GM23248 (cell line): ENCODE measurements at regions not wholly inside any gene's neighbourhood (a gene's known extent, or its start where the extent isn't known, plus 50 kb on each side); places are given as distances from the start of the nearest gene placed in this dataset.
"Not testable (repeated sequence)": the region's sequence is repeated elsewhere in the genome, so short reads cannot be mapped to it uniquely, and the experiment has no call there.

Source experiments
- DNase-seq: peaks from one replicate; pipeline ENCODE4 v3.0.0-alpha.2; 2015
- H2AFZ ChIP-seq: fragments of 200-600 bp; sonication (generic); 2 replicates; pipeline ENCODE4 v1.6.1; 2016; ENCODE audit warnings: antibody characterized with exemption
- H3F3A ChIP-seq: fragments of 200-600 bp; sonication (generic); 2 replicates; pipeline ENCODE4 v1.6.1; 2016; ENCODE audit warnings: mild to moderate bottlenecking, antibody characterized with exemption, mixed run types; ENCODE audit not compliant: insufficient read depth
- H3K27ac ChIP-seq: fragments of 200-600 bp; sonication (generic); 2 replicates; pipeline ENCODE4 v1.5.1; 2016; ENCODE audit warnings: mild to moderate bottlenecking
- H3K27me3 ChIP-seq: fragments of 200-600 bp; sonication (generic); replicated peaks from 2 replicates; pipeline ENCODE4 v1.6.1; 2016; ENCODE audit warnings: mild to moderate bottlenecking; ENCODE audit not compliant: insufficient read depth
- H3K36me3 ChIP-seq: fragments of 200-600 bp; sonication (generic); 2 replicates; pipeline ENCODE4 v1.6.1; 2016; ENCODE audit warnings: low read depth, mild to moderate bottlenecking
- H3K4me1 ChIP-seq: fragments of 200-600 bp; sonication (generic); 2 replicates; pipeline ENCODE4 v1.6.1; 2016; ENCODE audit warnings: mild to moderate bottlenecking; ENCODE audit not compliant: insufficient read depth
- H3K4me2 ChIP-seq: fragments of 200-600 bp; sonication (generic); one replicate; pipeline ENCODE4 v1.6.1; 2016; ENCODE audit warnings: mild to moderate bottlenecking; ENCODE audit not compliant: unreplicated experiment
- H3K4me3 ChIP-seq: fragments of 200-600 bp; sonication (generic); 2 replicates; pipeline ENCODE4 v1.5.1; 2016; ENCODE audit warnings: mild to moderate bottlenecking
- H3K79me2 ChIP-seq: fragments of 200-600 bp; sonication (generic); 2 replicates; pipeline ENCODE4 v1.6.1; 2016; ENCODE audit warnings: mild to moderate bottlenecking; ENCODE audit not compliant: insufficient read depth
- H3K9ac ChIP-seq: fragments of 200-600 bp; sonication (generic); 2 replicates; pipeline ENCODE4 v1.6.1; 2016; ENCODE audit warnings: mild to moderate bottlenecking
- H3K9me2 ChIP-seq: fragments of 200-600 bp; sonication (generic); 2 replicates; pipeline ENCODE4 v1.6.1; 2016; ENCODE audit warnings: mixed run types, mild to moderate bottlenecking, moderate library complexity; ENCODE audit not compliant: insufficient read depth
- H3K9me3 ChIP-seq: fragments of 200-600 bp; sonication (generic); one replicate; pipeline ENCODE4 v1.6.1; 2017; ENCODE audit warnings: low read depth
- H4K20me1 ChIP-seq: fragments of 200-600 bp; sonication (generic); 2 replicates; pipeline ENCODE4 v1.6.0; 2016; ENCODE audit not compliant: insufficient read depth
- EZH2 ChIP-seq: fragments of 200-600 bp; sonication (generic); IDR thresholded peaks from 2 replicates; pipeline ENCODE4 v1.6.1; 2018; ENCODE audit warnings: antibody characterized with exemption, mild to moderate bottlenecking; ENCODE audit not compliant: insufficient read depth, poor library complexity, severe bottlenecking
- EZH2phosphoT487 ChIP-seq: fragments of 200-600 bp; sonication (generic); IDR thresholded peaks from 2 replicates; pipeline ENCODE4 v1.6.1; 2018; ENCODE audit warnings: antibody characterized with exemption, moderate library complexity, mild to moderate bottlenecking, low read depth; ENCODE audit not compliant: insufficient read depth
- WGBS, 2 experiments: methylation state at CpG; one replicate each; pipeline ENCODE4 v1.1.6; 2015 to 2017; ENCODE audit warnings: low lambda C conversion rate in 2 of 2, low coverage in 1 of 2; ENCODE audit errors: missing lambda C conversion rate in 2 of 2; 5-methylcytosine and 5-hydroxymethylcytosine counted together
- in situ Hi-C: fragments of 300-500 bp; cut with MboI; formaldehyde crosslinking; loops from 2 replicates; pipeline ENCODE4 v1.15.0; 2020

DNA sequence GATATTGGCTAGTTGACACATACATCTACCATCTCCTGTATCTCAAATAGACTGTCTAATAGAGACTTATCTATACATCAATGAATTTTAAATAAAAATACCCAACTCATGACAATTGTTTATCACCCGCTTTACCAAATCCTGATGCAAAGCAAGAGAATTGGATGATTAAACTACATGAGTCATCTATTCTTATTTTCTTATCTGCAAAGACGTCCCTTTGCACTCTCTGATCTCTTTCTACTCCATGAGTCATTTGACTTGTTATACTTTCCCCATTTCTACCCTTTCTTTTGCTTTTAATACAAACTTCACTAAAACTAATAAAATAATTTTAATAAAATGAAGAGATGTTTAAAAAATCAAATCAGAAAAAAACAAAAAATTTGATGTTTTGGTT, 261.7 kb upstream of the MAP2 start:
- H3K4me2 ChIP-seq: no peak overlapping the region
- no peaks in the 10 kb centered on the region for H3K4me1 ChIP-seq
- DNase-seq: no peak
- no peaks in the 10 kb centered on the region for H3K9me2 ChIP-seq
- no peaks in the 10 kb centered on the region for H4K20me1 ChIP-seq
- no peaks in the 10 kb centered on the region for H3K27me3 ChIP-seq
- in situ Hi-C loops: no loop called here
- H3F3A ChIP-seq: no peaks in the 10 kb centered on the region
- no peaks in the 10 kb centered on the region for H3K9me3 ChIP-seq
- no peak overlapping the region for H3K9ac ChIP-seq
- no peak overlapping the region for H2AFZ ChIP-seq
- TF ChIP-seq EZH2phosphoT487: no peak
- TF ChIP-seq EZH2: no peak
- no peak overlapping the region for H3K4me3 ChIP-seq
- 34 to 38% methylated on average over 2 of the region's 2 CpGs for whole genome bisulfite sequencing, 2 experiments
- no peak overlapping the region for H3K27ac ChIP-seq
- no peaks in the 10 kb centered on the region for H3K36me3 ChIP-seq
- no peaks in the 10 kb centered on the region for H3K79me2 ChIP-seq

DNA sequence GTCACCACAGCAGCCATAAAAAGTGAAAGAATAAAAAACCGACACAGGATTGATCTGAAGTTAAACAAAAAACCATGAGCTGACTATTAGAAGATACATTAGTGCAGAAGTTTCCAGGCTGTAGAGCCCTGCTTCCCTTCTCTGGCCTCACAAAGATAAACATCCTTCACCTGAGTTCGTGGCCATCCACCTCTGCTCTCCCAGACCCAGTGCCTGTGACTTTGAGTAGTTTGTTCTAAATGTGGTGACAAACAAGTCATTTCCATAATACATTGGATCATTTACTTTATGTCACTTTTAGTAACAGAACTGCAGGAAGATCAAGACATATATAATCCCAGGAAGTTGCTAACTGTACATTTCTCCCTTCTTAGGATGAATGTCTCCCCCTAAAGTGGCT, 241.9 kb upstream of the MAP2 start:
- 5 to 6% methylated on average over 2 of the region's 2 CpGs for WGBS, 2 experiments

DNA sequence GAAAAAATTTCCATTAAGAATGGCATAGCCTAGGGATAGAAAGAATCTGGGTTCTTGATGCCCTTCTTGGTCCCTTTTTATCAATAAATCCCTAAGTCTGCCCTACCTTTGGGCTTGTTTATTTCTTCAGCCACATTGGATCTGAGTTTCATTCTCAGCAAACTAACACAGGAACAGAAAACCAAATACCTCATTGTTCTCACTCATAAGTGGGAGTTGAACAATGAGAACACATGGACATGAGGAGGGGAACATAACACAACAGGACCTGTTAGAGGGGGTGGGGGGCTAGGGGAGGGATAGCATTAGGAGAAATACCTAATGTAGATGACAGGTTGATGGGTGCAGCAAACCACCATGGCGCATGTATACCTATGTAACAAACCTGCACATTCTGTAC, 237.0 kb upstream of the MAP2 start:
- H3K4me2 ChIP-seq, H2AFZ ChIP-seq, H3K4me3 ChIP-seq, H3F3A ChIP-seq, H3K27ac ChIP-seq, H3K4me1 ChIP-seq, H3K27me3 ChIP-seq, H3K9me2 ChIP-seq, DNase-seq, H4K20me1 ChIP-seq, in situ Hi-C loops, H3K79me2 ChIP-seq, H3K36me3 ChIP-seq, H3K9ac ChIP-seq, H3K9me3 ChIP-seq: not testable (repeated sequence)
- 33 to 37% methylated on average over 1 of the region's 1 CpG for WGBS, 2 experiments

More for the DNA sequence above, 241.9 kb upstream of the MAP2 start:
- Histone ChIP-seq H3K36me3 (no peaks in the 10 kb centered on the region), H3K4me1 (no peaks in the 10 kb centered on the region), H3K9ac (no peak overlapping the region), H3K9me2 (no peaks in the 10 kb centered on the region), H3K4me2 (no peak overlapping the region), H3K27me3 (no peaks in the 10 kb centered on the region), H3K9me3 (peaks cover 4% of the 10 kb centered on the region), H3K4me3 (no peak overlapping the region), H3F3A (no peaks in the 10 kb centered on the region), H3K27ac (no peak overlapping the region), H4K20me1 (no peaks in the 10 kb centered on the region), H3K79me2 (no peaks in the 10 kb centered on the region), H2AFZ (no peak overlapping the region)
- no peak for DNase-seq
- TF ChIP-seq EZH2phosphoT487 (no peak), EZH2 (no peak)
- in situ Hi-C loops: no loop called here

DNA sequence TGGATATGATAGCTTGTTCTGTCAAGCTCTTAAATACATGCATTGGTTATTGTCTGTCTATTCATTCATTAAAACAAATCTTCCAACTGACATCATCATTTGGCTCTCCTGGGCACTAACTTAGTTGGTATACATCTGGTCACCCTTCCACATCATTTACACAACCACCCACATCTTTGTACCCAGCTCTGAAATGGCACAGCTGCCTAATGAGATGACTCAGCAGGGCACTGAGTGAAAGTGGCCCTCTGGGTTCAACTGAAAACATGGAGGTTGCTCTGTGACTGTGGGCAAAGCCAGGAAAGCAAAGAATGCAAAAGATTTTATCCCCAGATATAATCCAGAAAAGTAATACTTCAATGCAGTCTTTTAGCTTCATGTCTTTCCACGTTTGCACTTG, 234.0 kb upstream of the MAP2 start:
- Histone ChIP-seq H3K27ac (no peak overlapping the region), H3K4me3 (no peak overlapping the region), H3K9ac (no peak overlapping the region), H4K20me1 (no peaks in the 10 kb centered on the region), H3K36me3 (no peaks in the 10 kb centered on the region), H3K4me2 (no peak overlapping the region), H3K27me3 (no peaks in the 10 kb centered on the region), H3K9me2 (no peaks in the 10 kb centered on the region), H3K79me2 (no peaks in the 10 kb centered on the region), H3K9me3 (peaks cover 2% of the 10 kb centered on the region), H3K4me1 (no peaks in the 10 kb centered on the region), H2AFZ (no peak overlapping the region), H3F3A (no peaks in the 10 kb centered on the region)
- in situ Hi-C loops: no loop called here
- no peak for TF ChIP-seq EZH2
- TF ChIP-seq EZH2phosphoT487: no peak
- WGBS, 2 experiments: 7 to 13% methylated on average over 1 of the region's 1 CpG
- DNase-seq: no peak

DNA sequence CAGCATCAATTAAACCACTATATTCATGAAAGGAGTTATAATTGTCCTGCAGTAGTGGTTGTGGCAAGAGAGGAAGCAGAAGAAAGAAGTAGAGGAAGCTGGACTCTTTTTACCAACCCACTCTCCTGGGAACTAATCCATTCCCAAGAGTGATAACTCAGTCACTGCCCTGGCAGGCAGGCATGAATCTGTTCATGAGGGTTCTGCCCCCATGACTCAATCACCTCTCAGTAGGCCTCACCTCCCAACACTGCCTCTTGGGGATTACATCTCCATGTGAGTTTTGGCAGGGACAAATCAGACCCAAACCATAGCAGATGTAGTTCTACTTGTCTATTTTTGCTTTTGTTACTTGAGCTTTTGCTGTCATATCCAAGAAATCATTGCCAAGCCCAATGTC, 232.7 kb upstream of the MAP2 start:
- no peak overlapping the region for H3K27ac ChIP-seq
- H3K9ac ChIP-seq: no peak overlapping the region
- no peak overlapping the region for H2AFZ ChIP-seq
- no peaks in the 10 kb centered on the region for H3K36me3 ChIP-seq
- TF ChIP-seq EZH2: no peak
- no peak for TF ChIP-seq EZH2phosphoT487
- no peaks in the 10 kb centered on the region for H3K9me2 ChIP-seq
- no peaks in the 10 kb centered on the region for H3K79me2 ChIP-seq
- no peaks in the 10 kb centered on the region for H3K4me1 ChIP-seq
- no peaks in the 10 kb centered on the region for H3F3A ChIP-seq
- no peak overlapping the region for H3K4me2 ChIP-seq
- no peaks in the 10 kb centered on the region for H4K20me1 ChIP-seq
- H3K4me3 ChIP-seq: no peak overlapping the region
- no peak for DNase-seq
- no peaks in the 10 kb centered on the region for H3K27me3 ChIP-seq
- in situ Hi-C loops: no loop called here
- H3K9me3 ChIP-seq: no peaks in the 10 kb centered on the region
